ENCODE measurements at regions not wholly inside any gene's neighbourhood (a gene's known extent, or its start where the extent isn't known, plus 50 kb on each side); places are given as distances from the start of the nearest gene placed in this dataset.

GRCh38 chr22:49479566-49479965 is 348.1 kb downstream of the BRD1 start:
- DNase-seq (ENCODE audit: extremely low read depth, low read depth) = no peak
- TF ChIP-seq CTCF (IDR thresholded peaks at IDR 0.05; ENCODE audit: low read depth, low read length, missing control alignments) = no peak
- no peak overlapping the region for H3K4me3 ChIP-seq (replicated peaks; ENCODE audit: low read depth, low read length)

GRCh38 chr22:49476800-49477400 is 350.8 kb downstream of the BRD1 start:
- DNase-seq (ENCODE audit: extremely low read depth, low read depth) = no peak
- H3K4me3 ChIP-seq (replicated peaks; ENCODE audit: low read depth, low read length) = no peak overlapping the region
- TF ChIP-seq CTCF (IDR thresholded peaks at IDR 0.05; ENCODE audit: low read depth, low read length, missing control alignments) = no peak

- no peak for TF ChIP-seq CTCF (IDR thresholded peaks at IDR 0.05; ENCODE audit: low read depth, low read length, missing control alignments)
- DNase-seq (ENCODE audit: extremely low read depth, low read depth) = no peak
Observed at GRCh38 chr22:49476176-49476575, 351.5 kb downstream of the BRD1 start.

GRCh38 chr22:49475253-49475652 is 352.4 kb downstream of the BRD1 start:
- H3K4me3 ChIP-seq (replicated peaks; ENCODE audit: low read depth, low read length) = no peak overlapping the region
- no peak for DNase-seq (ENCODE audit: extremely low read depth, low read depth)
- no peak for TF ChIP-seq CTCF (IDR thresholded peaks at IDR 0.05; ENCODE audit: low read depth, low read length, missing control alignments)

More at GRCh38 chr22:49476176-49476575, 351.5 kb downstream of the BRD1 start:
- H3K4me3 ChIP-seq (replicated peaks; ENCODE audit: low read depth, low read length) = no peak overlapping the region

GRCh38 chr22:49473286-49473685 is 354.4 kb downstream of the BRD1 start:
- DNase-seq (ENCODE audit: extremely low read depth, low read depth) = no peak
- TF ChIP-seq CTCF (IDR thresholded peaks at IDR 0.05; ENCODE audit: low read depth, low read length, missing control alignments) = no peak
- H3K4me3 ChIP-seq (replicated peaks; ENCODE audit: low read depth, low read length) = no peak overlapping the region

GRCh38 chr22:49470741-49471503 is 356.8 kb downstream of the BRD1 start:
- no peak for TF ChIP-seq CTCF (IDR thresholded peaks at IDR 0.05; ENCODE audit: low read depth, low read length, missing control alignments)
- DNase-seq (ENCODE audit: extremely low read depth, low read depth) = no peak
- no peak overlapping the region for H3K4me3 ChIP-seq (replicated peaks; ENCODE audit: low read depth, low read length)
